ENCODE measurements at regions not wholly inside any gene's neighbourhood (a gene's known extent, or its start where the extent isn't known, plus 50 kb on each side); places are given as distances from the start of the nearest gene placed in this dataset.
"Not testable (repeated sequence)": the region's sequence is repeated elsewhere in the genome, so short reads cannot be mapped to it uniquely, and the experiment has no call there.

DNA sequence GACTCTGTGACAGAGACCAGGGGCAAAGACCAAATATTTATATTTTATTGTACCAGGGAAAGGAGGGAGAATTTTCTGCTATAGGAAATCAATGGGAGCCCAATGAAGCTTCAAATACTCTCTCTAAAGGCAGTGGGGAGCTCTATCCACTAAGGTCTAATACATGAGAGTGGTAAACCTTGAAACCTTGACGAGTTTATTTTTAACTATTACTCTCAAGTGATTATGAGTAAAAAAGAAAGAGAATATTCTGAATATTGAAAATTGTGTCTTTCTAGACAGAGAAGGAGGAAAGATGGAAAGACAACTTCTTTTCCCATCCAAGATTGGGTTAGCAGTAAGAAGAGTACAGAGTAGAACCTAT lies 1722.1 kb upstream of the SEL1L start:
- DNase-seq = no peak

DNA sequence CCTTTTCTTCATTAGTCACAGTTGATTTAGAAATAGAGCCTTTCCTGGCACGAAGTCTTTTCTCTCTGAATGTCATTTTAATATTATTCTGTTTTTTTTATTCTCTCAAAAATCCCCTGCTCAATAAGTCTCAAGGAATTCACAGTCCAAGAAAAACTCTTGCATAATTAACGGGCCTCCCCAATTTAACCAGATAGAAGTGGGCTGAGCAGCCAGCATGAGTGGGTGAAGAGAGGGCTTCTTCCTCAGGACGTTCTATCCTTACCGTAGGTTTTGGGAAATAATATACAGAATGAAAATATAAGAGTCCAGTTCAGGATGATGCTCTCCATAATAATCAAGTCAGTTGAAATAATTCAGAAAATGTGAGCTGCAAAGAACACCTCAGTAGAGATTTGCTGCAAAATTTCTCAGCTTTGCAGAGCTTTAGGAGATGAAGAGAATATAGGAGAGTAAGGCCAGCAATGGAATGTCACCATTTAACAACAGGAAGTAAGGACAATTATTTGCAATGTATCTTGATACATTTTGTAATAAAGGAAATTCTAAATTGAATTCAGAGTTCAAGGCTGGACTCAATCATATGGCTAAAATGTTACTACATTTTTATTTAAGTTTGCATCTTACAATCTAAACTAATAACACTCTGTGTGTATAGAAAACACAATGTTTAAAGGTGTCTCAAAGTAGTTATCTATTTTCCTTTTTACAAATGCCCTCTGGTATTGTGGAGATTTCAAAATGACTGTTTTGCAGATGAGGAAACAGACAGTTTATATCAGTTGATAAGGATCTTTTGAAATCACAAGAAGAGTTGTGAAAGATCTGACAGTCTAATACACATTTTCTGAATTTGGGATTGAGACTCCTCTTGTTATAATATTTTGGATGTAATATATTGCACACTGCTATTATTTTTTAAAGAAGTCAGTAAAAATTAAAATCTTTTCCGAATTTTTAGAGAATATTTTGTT lies 1724.1 kb upstream of the SEL1L start:
- peak in 2 of 4 experiments; percentile 13 to 19 for DNase-seq

GRCh38 chr14:83260751-83261150 lies 1727.1 kb upstream of the SEL1L start:
- peak; percentile 34 to 75 (median 53) for DNase-seq

DNA sequence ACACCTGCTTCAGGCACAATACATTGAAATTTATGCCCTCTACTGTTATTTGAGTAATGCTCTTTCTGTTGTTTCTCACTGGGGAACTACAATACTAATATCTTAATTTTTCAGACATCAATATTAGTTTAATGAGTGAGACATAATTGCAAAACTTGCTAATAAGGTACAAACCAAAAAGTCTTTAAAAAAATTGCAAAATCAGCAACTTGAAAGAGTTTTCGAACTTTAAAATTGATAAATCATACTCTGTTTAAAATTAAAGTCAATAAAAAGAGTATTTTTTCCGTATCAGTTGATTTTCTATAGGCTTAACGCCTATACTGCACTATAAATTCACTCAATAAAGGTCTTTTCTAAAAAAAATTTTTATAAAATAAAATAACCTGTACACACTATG lies 1735.9 kb upstream of the SEL1L start:
- DNase-seq = no peak

GRCh38 chr14:83271663-83272062 lies 1738.0 kb upstream of the SEL1L start:
- no peak for DNase-seq

- DNase-seq = no peak
Observed at GRCh38 chr14:83280719-83281118, 1747.1 kb upstream of the SEL1L start.

DNA sequence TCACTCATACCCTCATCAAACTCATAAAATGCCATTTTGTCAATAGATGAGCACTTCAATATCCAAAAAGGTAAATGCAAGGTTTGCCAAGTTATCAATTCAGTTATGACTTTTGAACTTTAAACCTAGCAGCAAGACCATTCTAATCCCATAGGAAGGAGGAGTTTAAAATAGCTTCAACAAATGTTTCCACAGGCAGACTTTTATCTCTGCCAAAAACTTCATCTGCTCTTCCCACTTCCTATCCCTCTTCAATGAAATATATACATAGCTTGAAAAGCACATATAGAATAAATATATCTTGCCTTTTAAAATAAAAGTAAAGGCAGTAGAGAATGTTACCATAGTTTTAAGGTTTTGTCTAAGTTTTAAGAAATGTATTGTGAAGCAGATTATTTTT lies 1749.1 kb upstream of the SEL1L start:
- DNase-seq = no peak

DNA sequence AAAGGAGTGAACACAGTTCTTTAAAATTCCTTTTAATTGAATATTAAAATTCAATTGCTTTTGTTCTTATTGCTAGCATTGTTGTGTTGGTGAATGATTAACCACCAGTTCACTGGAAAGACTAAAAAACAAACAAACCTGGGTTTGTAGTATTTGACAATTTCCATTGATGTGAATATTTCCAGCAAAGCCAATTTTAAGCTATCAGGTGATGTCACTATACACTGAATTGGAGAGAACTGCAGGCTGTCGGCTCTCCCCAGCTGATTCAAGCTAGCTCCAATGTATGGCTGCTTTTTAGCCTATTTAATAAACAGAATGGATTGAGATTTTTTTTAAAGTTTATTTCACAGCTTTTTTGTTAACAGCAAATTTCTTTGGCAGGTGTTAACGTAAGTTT lies 1753.6 kb upstream of the SEL1L start:
- DNase-seq = no peak

DNA sequence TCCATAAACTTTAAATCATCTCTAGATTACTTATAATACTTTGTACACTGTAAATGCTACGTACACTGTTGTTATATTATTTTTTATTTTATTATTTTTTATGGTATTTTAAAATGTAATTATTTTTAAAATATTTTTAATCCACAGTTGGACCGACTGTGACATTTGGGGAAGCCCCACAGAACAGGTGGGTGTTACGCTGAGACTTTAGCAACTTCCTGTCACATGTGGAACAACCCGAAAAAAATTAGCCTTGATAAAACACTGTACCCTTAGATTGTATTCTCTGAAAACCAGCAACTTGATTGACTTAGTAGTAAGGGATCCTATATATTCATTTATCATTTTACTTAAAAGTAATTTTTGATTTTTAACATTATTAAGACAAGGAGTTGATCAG lies 1755.7 kb upstream of the SEL1L start:
- DNase-seq = peak in 3 of 4 experiments; percentile 24 to 36 (median 32)

- no peak for DNase-seq
Observed at GRCh38 chr14:83289896-83290295, 1756.2 kb upstream of the SEL1L start.

- no peak for DNase-seq
Observed at GRCh38 chr14:83290447-83290846, 1756.8 kb upstream of the SEL1L start.

- peak in 2 of 4 experiments; percentile 5 to 12 for DNase-seq
Observed at GRCh38 chr14:83291714-83292113, 1758.1 kb upstream of the SEL1L start.

DNA sequence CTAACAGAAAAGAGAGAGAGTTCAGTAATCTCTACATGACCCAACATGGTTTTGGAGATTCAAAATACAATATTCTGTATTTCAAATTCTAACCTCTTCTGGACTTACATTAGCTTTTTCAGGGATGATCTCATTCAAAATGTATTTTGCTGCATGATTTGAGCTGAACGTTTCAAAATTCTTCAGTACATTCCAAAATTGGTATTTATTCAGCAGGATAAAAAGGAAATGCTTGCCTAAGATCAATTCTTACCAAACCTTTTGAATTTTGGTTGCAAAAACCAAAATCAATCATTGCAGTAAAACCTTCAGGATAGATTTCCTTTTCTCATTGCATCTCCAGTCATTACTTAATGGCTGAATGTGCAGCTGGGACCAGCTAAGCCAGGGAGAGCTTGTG lies 1761.3 kb upstream of the SEL1L start:
- DNase-seq = no peak

DNA sequence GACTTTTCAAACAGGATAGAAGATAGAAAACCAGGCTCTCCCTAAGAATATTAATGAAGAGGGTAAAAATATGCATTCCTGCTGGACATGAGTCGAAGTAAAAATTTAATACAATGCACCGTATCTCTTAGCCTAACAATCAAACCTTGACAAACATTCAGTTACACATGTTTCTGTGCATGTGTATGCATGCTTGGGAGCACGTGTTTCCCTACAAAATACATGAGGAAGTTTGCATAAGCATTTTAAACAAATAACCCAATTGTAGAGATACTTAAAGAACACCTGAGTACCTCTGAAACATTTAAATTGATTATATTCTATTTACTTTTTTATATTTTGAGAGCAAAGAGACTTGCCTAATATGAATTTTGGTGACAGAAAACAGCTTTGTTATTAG lies 1763.7 kb upstream of the SEL1L start:
- no peak for DNase-seq

DNA sequence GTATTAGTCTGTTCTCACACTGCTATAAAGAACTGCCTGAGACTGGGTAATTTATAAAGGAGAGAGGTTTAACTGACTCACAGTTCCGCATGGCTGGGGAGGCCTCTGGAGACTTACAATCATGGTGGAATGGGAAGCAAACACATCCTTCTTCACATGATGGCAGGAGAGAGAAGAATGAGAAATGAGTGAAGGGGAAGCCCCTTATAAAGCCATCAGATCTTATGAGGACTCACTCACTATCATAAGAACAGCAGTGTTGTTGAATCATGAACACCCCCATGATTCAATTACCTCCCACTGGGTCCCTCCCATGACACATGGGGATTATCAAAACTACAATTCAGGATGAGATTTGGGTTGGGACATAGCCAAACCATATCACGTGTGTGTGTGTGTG lies 1764.4 kb upstream of the SEL1L start:
- DNase-seq = not testable (repeated sequence)

GRCh38 chr14:83300476-83301064 lies 1766.9 kb upstream of the SEL1L start:
- peak; percentile 10 to 54 (median 22) for DNase-seq

DNA sequence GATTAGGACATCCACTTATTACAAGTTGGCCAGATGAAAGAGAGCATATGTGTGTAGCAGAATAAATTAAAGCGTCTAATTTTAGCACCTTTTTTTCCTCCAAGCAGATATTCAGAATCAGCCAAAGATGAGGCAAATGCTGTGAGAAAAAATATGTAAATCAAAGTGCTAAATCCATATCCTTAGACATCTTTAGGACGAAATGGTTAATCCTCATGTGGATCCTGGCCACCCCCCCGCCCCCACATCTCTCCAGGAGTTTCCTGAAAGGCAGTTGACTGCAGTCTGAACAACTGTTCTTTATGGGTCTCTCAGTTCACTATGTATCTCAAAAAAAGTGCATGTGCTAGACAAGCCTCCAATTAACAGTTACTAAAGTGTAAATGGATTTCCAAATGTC lies 1768.1 kb upstream of the SEL1L start:
- DNase-seq = no peak

DNA sequence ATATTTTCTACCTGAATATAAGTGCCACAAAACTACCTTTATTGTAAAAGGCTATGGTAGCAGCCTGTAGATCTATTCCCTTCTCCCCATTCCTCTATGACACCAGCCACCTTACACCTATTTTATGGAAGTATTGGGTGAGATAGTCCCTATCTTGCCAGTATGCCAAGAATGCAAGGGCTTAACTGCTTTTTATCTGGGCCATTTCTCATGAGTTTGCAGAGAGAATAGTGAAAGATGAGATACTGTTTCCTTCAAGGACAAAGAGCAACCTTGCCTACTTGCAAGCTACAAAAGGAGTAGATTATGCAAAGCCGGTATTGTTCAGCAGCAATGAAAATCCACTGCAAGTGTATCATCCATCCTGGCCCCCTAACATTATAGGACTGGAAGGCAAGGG lies 1775.6 kb upstream of the SEL1L start:
- DNase-seq = no peak

DNA sequence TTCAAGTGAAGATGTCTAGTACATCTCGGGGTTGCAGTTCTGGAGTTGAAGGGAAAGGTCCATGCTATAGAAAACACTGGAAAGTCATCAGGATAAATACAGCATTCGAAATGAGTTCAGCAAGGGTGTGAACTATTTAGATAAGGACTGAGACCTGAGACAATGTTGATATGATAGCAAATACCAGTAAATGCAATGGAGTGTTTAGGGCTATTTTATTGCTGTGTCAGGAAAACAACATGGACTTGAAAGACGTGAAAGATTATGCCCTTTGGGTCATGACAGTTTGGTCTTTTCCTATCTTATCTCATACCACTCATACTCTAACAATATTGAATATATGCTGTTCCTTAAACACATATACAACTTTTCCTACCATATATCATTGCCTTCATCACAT lies 1776.2 kb upstream of the SEL1L start:
- DNase-seq = no peak

- no peak for DNase-seq
Observed at GRCh38 chr14:83312511-83312910, 1778.9 kb upstream of the SEL1L start.

DNA sequence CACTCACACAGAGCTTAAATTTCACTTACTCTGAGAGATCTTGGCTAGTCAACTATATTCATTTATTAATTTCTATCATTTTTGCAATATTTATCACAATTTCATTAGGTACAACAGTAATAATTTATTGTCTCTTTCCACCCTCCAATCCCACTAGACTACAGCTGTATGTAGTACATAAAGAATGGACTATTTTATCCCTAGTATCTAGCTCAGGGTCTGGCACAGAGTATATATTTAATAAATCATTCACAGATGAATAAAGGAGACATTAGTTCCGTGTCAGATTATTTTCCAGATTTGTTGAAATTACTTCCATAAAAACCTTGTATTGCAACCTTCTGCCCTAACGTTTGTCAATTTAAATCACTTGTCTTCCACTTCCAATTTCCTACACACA lies 1781.1 kb upstream of the SEL1L start:
- no peak for DNase-seq

- DNase-seq = no peak
Observed at GRCh38 chr14:83316356-83316755, 1782.7 kb upstream of the SEL1L start.

- no peak for DNase-seq
Observed at GRCh38 chr14:83320837-83321236, 1787.2 kb upstream of the SEL1L start.

- DNase-seq = no peak
Observed at GRCh38 chr14:83331513-83331912, 1797.9 kb upstream of the SEL1L start.

Measured in suppressor macrophage (primary cell).